Left lung (tissue), 4 donors: ENCODE measurements at regions not wholly inside any gene's neighbourhood (a gene's known extent, or its start where the extent isn't known, plus 50 kb on each side); places are given as distances from the start of the nearest gene placed in this dataset.

Experiments
- ATAC-seq: fragments of 200-7000 bp; cut with Tn5 transposase; one replicate; pipeline ENCODE4 v1.9.1; 2020; ENCODE audit warnings: moderate library complexity
- DNase-seq, 4 donors: peaks; one replicate each; pipeline ENCODE4 v3.0.0-alpha.2; 2013 to 2020
- H3K27ac ChIP-seq, 2 donors: fragments of 200-600 bp; sonication (generic) in 1 of 2; one replicate each; pipeline versions ENCODE4 v1.5.0 to v1.8.0; 2020 to 2021
- H3K27me3 ChIP-seq, 2 donors: fragments of 200-600 bp; sonication (generic) in 1 of 2; one replicate each; pipeline versions ENCODE4 v1.5.0 to v1.8.0; 2020 to 2021
- H3K36me3 ChIP-seq, 2 donors: fragments of 200-600 bp; sonication (generic) in 1 of 2; one replicate each; pipeline versions ENCODE4 v1.5.0 to v1.8.0; 2020 to 2021
- H3K4me1 ChIP-seq, 2 donors: fragments of 200-600 bp; one replicate each; pipeline ENCODE4 v1.8.0; 2021
- H3K4me3 ChIP-seq, 2 donors: fragments of 200-600 bp; sonication (generic) in 1 of 2; one replicate each; pipeline versions ENCODE4 v1.5.0 to v1.8.0; 2020 to 2021; ENCODE audit warnings: mild to moderate bottlenecking in 1 of 2
- H3K9me3 ChIP-seq, 2 donors: fragments of 200-600 bp; sonication (generic) in 1 of 2; one replicate each; pipeline versions ENCODE4 v1.5.0 to v1.8.0; 2020 to 2021
- intact Hi-C, 2 donors: fragments of 100-400 bp; cut with DNase I; formaldehyde crosslinking; loops; one replicate each; pipeline versions ENCODE4 v1.11.2 to v1.14.2; 2022
- TF ChIP-seq, protein P1 (sequence below), 2 donors: fragments of 200-600 bp; sonication (generic) in 1 of 2; IDR thresholded peaks; one replicate each; pipeline versions ENCODE4 v1.5.0 to v1.8.0; 2021; ENCODE audit warnings: antibody characterized with exemption in 2 of 2
- donor health status: DM: no; HTN: yes; CAD: no.
- donor health status: DM: no; HTN: no; CAD: no.

DNA sequence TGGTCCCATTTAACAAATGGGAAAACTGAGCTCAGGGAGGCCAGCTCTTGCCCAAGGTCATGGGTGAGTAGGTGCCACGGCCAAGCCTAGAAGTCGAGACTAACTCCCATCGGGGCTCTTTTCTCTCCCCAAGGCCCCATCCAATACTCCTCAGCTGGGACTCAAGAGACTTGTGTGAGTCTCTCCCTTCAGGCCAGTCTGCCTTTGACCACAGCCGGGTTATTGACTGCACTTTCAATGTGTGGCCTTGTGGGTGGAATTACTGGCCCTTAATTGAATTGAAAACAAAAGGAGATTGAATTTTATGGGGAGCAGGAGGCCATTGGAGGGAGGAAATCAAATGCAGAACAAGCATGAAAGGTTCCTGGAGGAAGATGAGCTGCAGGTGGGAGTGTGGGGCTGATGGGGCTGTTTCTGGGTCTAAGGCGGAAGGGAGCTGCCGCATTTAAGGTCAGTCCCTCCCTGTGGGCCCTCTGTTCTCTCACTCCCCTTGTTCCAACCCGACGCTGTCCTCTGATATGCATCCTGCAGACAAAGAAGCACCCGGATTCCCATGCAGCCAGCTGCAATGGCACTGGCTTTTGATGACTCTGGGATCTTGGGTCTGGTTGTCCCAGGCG, 552.8 kb downstream of the MIAT start:
- DNase-seq (no peak), ATAC-seq (no peak)
- intact Hi-C loops: no loop called here

DNA sequence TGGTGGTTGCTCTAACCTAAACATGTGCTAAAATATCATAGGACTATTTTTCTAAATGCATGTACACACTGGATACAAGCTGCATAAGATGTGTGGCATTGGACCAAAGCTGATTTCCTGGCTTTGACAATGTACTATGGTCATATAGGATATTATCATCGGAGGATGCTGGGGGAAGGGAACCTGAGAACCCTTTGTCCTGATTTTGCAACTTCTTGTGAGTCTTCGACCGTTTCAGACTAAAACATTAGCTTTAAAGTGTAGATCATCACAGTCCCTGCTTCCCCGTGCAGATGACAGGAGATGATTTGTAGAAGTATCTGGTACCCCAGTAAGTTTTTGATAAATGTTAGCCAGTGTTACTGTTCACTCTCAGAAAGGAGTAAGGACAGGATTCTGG, 554.7 kb downstream of the MIAT start:
- no peak for DNase-seq
- H3K9me3 ChIP-seq: no peaks in the 10 kb centered on the region
- peaks cover 8 to 16% of the 10 kb centered on the region in 2 donors for H3K4me1 ChIP-seq
- ATAC-seq: no peak
- intact Hi-C loops: no loop called here
- H3K27me3 ChIP-seq: peaks cover 0 to 13% of the 10 kb centered on the region in 2 donors
- no peaks in the 10 kb centered on the region for H3K36me3 ChIP-seq
- TF ChIP-seq, protein P1, sequence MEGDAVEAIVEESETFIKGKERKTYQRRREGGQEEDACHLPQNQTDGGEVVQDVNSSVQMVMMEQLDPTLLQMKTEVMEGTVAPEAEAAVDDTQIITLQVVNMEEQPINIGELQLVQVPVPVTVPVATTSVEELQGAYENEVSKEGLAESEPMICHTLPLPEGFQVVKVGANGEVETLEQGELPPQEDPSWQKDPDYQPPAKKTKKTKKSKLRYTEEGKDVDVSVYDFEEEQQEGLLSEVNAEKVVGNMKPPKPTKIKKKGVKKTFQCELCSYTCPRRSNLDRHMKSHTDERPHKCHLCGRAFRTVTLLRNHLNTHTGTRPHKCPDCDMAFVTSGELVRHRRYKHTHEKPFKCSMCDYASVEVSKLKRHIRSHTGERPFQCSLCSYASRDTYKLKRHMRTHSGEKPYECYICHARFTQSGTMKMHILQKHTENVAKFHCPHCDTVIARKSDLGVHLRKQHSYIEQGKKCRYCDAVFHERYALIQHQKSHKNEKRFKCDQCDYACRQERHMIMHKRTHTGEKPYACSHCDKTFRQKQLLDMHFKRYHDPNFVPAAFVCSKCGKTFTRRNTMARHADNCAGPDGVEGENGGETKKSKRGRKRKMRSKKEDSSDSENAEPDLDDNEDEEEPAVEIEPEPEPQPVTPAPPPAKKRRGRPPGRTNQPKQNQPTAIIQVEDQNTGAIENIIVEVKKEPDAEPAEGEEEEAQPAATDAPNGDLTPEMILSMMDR (IDR thresholded peaks at IDR 0.05): no peak
- no peak overlapping the region for H3K4me3 ChIP-seq
- H3K27ac ChIP-seq: peak overlapping the region; percentile 45

More for the DNA sequence above, 552.8 kb downstream of the MIAT start:
- no peaks in the 10 kb centered on the region for H3K9me3 ChIP-seq
- no peak overlapping the region for H3K4me3 ChIP-seq
- no peaks in the 10 kb centered on the region for H3K36me3 ChIP-seq
- H3K27ac ChIP-seq: no peak overlapping the region
- peaks cover 0 to 19% of the 10 kb centered on the region in 2 donors for H3K27me3 ChIP-seq
- TF ChIP-seq, protein P1 (IDR thresholded peaks at IDR 0.05): no peak
- H3K4me1 ChIP-seq: peaks cover 8 to 16% of the 10 kb centered on the region in 2 donors

DNA sequence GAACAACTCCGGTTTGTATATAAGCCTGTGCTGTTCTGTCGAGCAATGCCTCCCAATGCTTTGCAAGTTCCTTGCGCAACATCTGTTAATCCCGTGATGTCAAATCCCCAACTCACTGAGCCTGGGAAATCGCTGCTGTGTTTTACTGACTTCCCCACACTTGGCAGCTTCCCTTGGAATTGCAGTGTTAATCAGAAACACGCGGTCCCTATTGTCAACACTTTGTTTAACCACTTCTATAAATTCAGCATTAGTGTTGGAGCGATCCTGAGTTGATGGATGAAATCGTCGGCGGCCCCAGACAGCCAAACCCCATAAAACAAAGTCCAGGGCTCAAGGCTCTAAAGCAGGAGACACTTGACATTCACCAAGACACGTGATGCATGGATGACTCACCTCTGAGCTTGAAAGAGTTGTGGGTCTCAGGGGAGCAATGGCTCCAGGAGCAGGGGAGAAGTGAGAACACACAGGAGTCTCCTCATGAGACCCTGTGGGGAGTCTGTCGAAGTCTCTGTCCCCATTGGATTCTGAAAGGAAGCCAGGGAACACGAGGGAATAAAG, 555.3 kb downstream of the MIAT start:
- no peaks in the 10 kb centered on the region for H3K36me3 ChIP-seq
- H3K27me3 ChIP-seq: peaks cover 0 to 13% of the 10 kb centered on the region in 2 donors
- TF ChIP-seq, protein P1 (IDR thresholded peaks at IDR 0.05): no peak
- peak overlapping the region; percentile 45 to 65 for H3K27ac ChIP-seq
- H3K9me3 ChIP-seq: no peaks in the 10 kb centered on the region
- intact Hi-C loops: no loop called here
- ATAC-seq (peak; percentile 78), DNase-seq (peak in 2 of 4 donors; percentile 64 to 73)
- H3K4me1 ChIP-seq: peaks cover 8 to 16% of the 10 kb centered on the region in 2 donors
- no peak overlapping the region for H3K4me3 ChIP-seq

DNA sequence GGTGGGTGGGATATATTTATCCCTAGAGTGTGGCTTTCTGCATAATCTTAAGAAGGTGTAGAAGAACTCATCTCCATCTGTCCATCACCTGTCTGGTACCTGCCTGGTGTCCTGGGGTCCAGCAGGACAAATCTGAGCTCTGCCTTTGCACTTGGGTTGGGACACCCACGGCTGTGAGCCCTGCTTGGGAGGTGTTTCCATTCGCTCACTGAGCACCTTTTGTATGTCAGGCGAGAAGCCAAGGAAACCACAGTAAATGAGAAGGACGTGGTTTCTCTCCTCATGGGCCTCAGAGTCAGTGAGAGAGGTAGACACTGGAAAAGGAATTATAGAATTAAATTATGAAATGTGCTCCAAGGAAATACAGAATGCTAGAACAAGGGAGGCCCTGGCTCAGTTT, 555.9 kb downstream of the MIAT start:
- H3K27me3 ChIP-seq: peaks cover 0 to 13% of the 10 kb centered on the region in 2 donors
- intact Hi-C loops: no loop called here
- no peak for DNase-seq
- H3K36me3 ChIP-seq: no peaks in the 10 kb centered on the region
- no peak for ATAC-seq
- TF ChIP-seq, protein P1 (IDR thresholded peaks at IDR 0.05): no peak
- peak overlapping the region; percentile 45 to 65 for H3K27ac ChIP-seq
- no peak overlapping the region for H3K4me3 ChIP-seq
- H3K4me1 ChIP-seq: peaks cover 8 to 16% of the 10 kb centered on the region in 2 donors
- H3K9me3 ChIP-seq: no peaks in the 10 kb centered on the region

DNA sequence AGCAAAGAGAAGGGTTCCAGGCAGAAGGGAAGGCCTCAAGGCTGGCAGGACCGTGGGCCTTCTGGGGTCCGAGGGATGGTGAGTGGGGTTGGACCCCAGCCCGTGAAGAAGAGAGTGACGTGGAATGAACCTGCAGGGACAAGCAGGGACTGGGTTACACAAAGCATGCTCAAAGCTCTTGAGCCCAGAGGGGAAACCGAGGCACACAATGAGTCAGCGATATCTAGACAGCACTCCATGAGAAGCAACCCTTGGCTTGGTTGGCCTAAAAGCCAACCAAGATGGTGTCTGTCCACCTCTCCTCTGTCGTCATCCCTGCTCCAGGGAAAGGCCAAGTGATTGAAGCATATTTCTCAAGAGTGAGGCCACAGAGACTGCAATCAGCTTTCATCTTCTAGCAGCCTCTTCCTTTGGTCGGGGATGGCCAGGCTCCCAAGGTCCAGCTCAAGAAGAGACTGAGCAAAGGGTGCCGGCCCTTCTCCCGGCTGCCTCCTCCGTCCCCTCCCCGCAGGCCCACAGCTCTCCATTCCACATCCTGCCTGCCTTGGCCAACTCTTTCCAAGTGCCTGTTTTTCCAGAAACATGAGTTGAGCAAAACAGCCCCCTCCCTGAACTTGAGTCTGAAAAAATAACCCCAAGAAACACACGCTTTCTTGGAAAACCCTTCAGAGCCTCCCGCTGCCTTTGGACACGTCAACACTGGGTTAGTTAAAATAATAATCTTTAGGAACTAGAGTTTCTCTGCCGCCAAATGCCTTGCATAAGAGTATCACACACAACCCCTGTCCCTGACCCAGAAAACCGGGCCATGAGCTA, 556.6 kb downstream of the MIAT start:
- peaks cover 0 to 13% of the 10 kb centered on the region in 2 donors for H3K27me3 ChIP-seq
- no peaks in the 10 kb centered on the region for H3K9me3 ChIP-seq
- TF ChIP-seq, protein P1 (IDR thresholded peaks at IDR 0.05): no peak
- H3K27ac ChIP-seq: peak overlapping the region in 1 of 2 donors; percentile 65
- H3K4me1 ChIP-seq: peaks cover 8 to 19% of the 10 kb centered on the region in 2 donors
- DNase-seq (peak in 2 of 4 donors; percentile 37 to 63), ATAC-seq (peak; percentile 64)
- H3K36me3 ChIP-seq: no peaks in the 10 kb centered on the region
- intact Hi-C loops: no loop called here
- no peak overlapping the region for H3K4me3 ChIP-seq
